ENCODE measurements at regions not wholly inside any gene's neighbourhood (a gene's known extent, or its start where the extent isn't known, plus 50 kb on each side); places are given as distances from the start of the nearest gene placed in this dataset.
A peak's percentile ranks its signal among the peaks of the same experiment; 100 is the strongest.

DNA sequence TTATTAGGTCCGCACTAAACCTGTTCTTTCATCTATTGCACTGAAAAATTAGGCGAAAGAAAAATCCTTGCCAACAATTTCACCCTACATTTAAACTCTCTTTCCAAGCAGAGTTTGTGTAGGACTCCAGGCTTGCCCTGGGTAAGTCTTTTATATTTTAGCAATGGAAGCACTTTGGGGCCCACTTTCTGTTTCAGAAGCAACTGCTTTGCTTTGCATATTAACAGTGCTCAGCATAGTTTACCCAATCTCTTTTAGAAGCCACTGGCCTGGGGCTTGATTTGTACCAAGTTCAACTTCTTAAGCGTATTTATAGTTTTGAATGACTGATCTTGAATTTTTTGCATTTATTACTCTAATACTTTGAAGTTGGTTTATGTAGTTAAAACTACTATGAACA, 78.8 kb upstream of the MDFIC start:
- H3K4me3 ChIP-seq (ENCODE audit: low read depth, low read length) = no peak overlapping the region
- no peak for DNase-seq (ENCODE audit: low read depth)

DNA sequence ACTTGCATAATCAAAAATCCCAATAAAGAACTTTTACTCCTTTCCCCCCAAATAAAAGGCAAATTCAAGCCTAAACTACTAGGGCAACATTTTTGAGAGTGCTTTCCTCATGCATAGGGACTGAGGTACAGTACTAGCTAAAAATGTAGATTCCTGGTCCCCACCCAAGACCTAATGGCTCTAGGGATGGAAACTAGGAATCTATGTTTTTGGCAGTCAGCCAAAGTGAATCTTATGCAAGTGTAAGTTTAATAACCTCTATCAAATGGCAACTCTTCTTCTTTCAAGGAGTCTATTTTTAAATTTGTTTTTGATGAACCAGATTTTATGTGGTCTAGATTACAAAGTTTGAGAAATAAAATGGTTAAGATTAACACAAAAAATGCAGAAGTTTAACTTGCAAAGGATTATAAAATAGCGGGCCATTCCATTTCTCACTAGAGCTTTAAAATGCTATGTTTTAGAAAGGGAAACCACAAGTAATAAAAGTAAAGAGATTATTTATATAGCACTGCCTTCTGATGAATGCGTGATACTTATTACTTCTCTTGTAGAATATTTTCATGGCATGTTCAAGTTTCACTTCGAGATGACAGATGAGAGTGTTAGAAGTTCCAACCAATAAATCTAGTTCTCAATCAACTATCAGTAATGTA, 70.4 kb upstream of the MDFIC start:
- peak; percentile 24 for DNase-seq (ENCODE audit: low read depth)
- no peak overlapping the region for H3K4me3 ChIP-seq (ENCODE audit: low read depth, low read length)

DNA sequence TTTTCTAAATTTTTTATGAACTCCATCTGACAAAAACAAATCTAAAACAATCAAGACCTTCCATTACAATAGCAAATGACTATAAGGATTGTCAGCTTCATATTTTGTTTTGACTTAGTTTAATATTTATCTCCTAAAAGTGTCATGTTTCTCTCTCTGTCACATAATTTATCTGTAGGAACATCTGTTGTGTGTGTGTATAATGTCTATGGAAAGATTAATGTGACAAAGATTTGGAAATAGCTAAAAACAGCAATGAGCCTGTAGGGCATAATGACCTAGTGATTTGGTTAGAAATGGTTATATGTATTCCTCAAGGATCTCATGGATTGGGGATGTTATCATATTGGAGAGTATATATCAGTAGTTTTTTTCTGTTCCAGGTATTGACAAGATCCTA, 69.6 kb upstream of the MDFIC start:
- H3K4me3 ChIP-seq (ENCODE audit: low read depth, low read length) = no peak overlapping the region
- no peak for DNase-seq (ENCODE audit: low read depth)

DNA sequence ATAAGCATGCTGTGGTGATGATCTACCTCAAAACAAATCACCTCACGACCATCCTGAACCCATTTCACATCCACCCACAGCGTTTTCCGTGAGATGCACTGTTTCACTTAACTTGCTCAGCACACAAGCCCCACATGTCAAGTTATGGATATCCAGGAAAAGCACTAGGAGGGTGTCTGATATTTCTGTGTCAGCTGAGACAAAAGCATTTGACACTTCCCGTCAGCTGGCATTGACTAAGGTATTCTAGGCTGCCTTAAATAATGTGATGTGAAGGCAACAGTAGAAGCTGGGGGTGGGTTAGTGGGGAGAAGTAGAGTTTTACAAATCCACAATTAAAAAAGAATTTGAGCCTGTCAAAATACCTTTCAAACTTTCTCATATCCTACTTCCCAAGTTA, 68.7 kb upstream of the MDFIC start:
- no peak overlapping the region for H3K4me3 ChIP-seq (ENCODE audit: low read depth, low read length)
- no peak for DNase-seq (ENCODE audit: low read depth)

DNA sequence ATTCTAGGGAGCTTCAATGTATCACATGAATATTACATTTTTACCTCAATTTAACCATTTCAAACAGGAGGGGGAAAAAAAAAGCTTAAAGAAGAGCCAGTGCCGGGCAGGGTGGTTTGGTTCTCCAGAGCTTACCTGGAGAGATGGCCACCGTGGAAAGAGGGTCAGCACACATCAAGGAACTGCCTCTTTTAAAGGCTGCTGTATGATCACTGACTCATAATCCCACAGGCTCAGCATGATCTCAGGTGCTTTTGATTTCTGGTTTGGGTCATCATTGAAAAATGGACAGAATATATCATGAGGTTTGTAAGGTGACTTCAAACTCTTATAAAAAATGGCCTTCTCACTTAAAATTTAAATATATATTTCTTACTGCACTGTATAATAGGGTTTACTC, 67.5 kb upstream of the MDFIC start:
- DNase-seq (ENCODE audit: low read depth) = no peak
- H3K4me3 ChIP-seq (ENCODE audit: low read depth, low read length) = no peak overlapping the region

DNA sequence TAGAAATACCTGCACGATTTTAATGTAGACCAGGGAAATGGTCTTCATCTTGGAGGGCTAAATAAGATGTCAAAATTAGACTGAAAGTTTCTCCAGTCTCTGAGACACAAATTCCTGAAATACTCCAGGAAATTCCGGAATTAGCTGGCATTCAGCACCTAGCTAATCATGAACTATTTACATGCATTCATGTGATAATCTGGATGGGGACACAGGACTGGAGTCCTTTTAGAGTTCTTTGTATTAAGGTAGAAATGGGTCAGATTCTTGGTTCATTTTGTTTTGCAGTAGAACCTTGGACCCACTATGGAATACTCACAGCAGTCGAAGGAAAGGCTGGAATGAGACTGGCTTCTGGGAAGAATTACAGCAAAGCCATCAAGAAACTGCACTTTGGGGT, 65.3 kb upstream of the MDFIC start:
- DNase-seq (ENCODE audit: low read depth) = no peak
- no peak overlapping the region for H3K4me3 ChIP-seq (ENCODE audit: low read depth, low read length)

DNA sequence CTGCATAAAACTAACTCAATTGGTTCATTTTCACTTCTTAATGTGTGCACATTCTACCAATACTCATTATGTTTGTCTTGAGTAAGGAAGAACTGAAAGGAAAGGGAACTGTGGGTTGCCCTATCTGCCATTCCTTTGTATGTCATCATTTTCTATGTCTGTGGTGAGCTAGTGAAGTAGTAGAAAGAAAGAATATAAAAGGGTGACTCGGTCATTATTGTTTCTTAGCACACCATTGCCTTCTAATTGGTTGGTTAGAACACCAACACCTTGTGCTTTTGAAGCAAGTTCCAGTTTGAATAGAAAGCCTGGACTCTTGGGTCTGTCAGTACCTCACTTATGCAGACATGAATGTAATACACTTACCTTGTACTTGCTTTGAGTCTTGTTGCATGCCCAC, 64.3 kb upstream of the MDFIC start:
- H3K4me3 ChIP-seq (ENCODE audit: low read depth, low read length) = no peak overlapping the region
- no peak for DNase-seq (ENCODE audit: low read depth)

DNA sequence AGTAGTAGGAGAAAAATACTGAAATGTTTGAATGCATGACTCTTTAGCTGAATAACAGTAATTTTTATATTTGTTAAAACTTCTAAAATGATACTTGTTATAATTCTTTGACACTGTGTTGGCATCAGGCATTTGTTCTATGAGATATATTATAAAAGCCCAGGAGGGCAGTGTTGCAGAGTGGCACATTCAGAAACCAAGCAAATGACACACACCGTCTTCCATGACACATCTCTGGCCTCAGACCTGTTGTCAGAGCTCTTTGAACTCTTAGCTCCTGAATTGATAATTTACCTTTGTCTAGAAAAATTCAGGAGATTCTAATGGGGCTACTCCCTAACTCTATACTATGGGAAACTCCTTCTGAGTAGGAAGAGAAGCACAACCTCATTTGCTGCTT, 62.4 kb upstream of the MDFIC start:
- no peak for DNase-seq (ENCODE audit: low read depth)
- no peak overlapping the region for H3K4me3 ChIP-seq (ENCODE audit: low read depth, low read length)

DNA sequence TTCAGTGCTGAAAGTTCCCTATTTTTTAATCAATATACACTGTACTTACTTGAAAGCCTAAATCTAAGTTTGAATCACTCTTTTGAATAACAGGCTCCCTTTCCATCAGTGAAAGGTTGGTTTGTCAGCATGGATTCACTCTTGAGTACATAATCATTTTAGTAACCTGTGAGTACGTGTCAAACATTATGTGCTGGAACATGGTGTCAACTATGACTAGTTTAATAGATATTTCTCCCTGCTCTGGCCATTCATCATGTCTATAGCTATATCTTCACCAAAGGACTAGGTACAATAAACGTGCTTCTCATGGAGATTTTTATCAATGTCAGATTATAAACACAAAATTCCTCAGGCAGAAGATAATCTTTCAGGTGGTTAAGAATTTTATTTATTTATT, 61.7 kb upstream of the MDFIC start:
- no peak overlapping the region for H3K4me3 ChIP-seq (ENCODE audit: low read depth, low read length)
- DNase-seq (ENCODE audit: low read depth) = no peak

DNA sequence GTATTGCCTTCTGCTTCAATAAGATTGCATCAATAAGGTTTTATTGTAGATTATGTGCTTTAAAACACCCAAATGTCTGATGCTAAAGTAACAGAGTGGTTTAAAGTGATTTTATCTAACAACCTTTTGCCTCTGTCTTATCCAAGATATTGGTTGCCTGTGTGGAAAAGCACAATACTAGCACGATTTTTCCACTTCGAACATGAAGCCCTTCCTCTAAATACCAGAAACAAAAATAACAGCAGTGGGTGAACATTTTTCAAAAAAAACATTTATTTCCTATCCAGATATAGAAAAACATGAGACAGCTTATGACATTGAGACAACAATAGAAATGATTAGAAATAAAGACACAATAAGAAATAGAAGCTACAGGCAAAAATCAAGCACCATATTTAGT, 59.5 kb upstream of the MDFIC start:
- no peak overlapping the region for H3K4me3 ChIP-seq (ENCODE audit: low read depth, low read length)
- DNase-seq (ENCODE audit: low read depth) = no peak

DNA sequence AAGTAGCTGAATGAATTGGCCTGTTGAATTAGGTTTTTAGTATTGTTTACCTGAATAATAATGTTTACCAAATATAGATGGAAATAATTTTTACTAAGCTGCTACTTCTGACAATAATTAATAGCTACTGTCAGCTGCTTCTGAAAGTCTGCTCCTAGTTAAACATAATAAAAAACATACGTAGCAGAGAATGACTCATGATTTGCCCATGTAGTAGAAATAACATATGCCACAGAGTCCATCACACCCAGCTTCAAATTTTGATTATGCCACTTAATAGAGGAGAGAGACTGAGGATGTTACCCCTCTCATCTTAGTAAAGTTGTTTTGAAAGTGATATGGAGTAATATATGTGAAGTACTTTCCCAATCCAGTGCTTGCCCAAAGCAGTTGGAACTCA, 57.6 kb upstream of the MDFIC start:
- H3K4me3 ChIP-seq (ENCODE audit: low read depth, low read length) = no peak overlapping the region
- DNase-seq (ENCODE audit: low read depth) = no peak

DNA sequence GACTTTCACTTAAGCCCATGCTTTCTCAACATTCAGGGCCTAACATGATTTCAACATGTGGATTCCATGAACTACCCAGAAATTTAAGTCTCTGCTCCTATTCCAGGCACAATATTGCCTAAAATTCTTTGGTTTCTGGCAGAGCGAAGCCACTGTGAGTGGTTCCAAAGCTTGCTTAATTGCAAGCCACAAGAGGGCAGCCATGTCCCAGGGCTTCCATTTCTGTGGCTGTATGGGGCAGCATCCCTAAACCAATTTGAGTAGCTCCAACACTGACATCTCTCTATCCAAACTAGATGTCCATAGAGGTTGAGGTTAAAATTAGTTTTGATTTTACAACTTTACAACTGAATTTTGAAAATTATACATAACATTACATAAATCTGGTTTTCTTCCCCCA, 56.3 kb upstream of the MDFIC start:
- no peak for DNase-seq (ENCODE audit: low read depth)
- no peak overlapping the region for H3K4me3 ChIP-seq (ENCODE audit: low read depth, low read length)
